ENCODE measurements at regions not wholly inside any gene's neighbourhood (a gene's known extent, or its start where the extent isn't known, plus 50 kb on each side); places are given as distances from the start of the nearest gene placed in this dataset.
"Not testable (repeated sequence)": the region's sequence is repeated elsewhere in the genome, so short reads cannot be mapped to it uniquely, and the experiment has no call there.

GRCh38 chr7:87287738-87288341 lies 57.6 kb upstream of the CROT start:
- no peaks in the 10 kb centered on the region for H3K9me3 Mint-ChIP-seq (ENCODE audit: unreplicated experiment)

GRCh38 chr7:87288742-87289141 lies 56.7 kb upstream of the CROT start:
- H3K4me1 ChIP-seq; DNase-seq; H3K4me1 Mint-ChIP-seq (ENCODE audit: low read depth, unreplicated experiment); H3K36me3 Mint-ChIP-seq (ENCODE audit: insufficient read depth, unreplicated experiment); H3K9me3 Mint-ChIP-seq (ENCODE audit: unreplicated experiment); H3K4me3 ChIP-seq (ENCODE audit: low read depth, low read length); H3K4me3 Mint-ChIP-seq (ENCODE audit: unreplicated experiment); intact Hi-C loops (cut with micrococcal nuclease; ENCODE audit: unreplicated experiment); POLR2A ChIA-PET; H3K27me3 ChIP-seq (replicated peaks; ENCODE audit: control insufficient read depth, insufficient read depth, low read length); H3K27me3 Mint-ChIP-seq (ENCODE audit: insufficient read depth, unreplicated experiment); H3K9me3 ChIP-seq; BruUV-seq (replicated peaks); H3K36me3 ChIP-seq (ENCODE audit: control insufficient read depth, insufficient read depth, low read length); CTCF ChIA-PET; H3K27ac Mint-ChIP-seq (ENCODE audit: unreplicated experiment): not testable (repeated sequence)

More at GRCh38 chr7:87287738-87288341, 57.6 kb upstream of the CROT start:
- Histone ChIP-seq H3K9me3 (no peaks in the 10 kb centered on the region), H3K36me3 (ENCODE audit: control insufficient read depth, insufficient read depth, low read length) (no peaks in the 10 kb centered on the region), H3K4me1 (no peaks in the 10 kb centered on the region), H3K27me3 (replicated peaks; ENCODE audit: control insufficient read depth, insufficient read depth, low read length) (no peaks in the 10 kb centered on the region), H3K4me3 (ENCODE audit: low read depth, low read length) (no peak overlapping the region)
- H3K4me3 Mint-ChIP-seq (ENCODE audit: unreplicated experiment) = no peak overlapping the region
- intact Hi-C loops (cut with micrococcal nuclease; ENCODE audit: unreplicated experiment) = no loop called here
- TF ChIP-seq CTCF (IDR thresholded peaks at IDR 0.05; ENCODE audit: insufficient read depth in 1 of 2, low read depth in 1 of 2, low read length in 1 of 2, severe bottlenecking in 1 of 2, unreplicated experiment in 1 of 2) = no peak
- no peak for DNase-seq
- no peaks in the 10 kb centered on the region for H3K36me3 Mint-ChIP-seq (ENCODE audit: insufficient read depth, unreplicated experiment)
- BruUV-seq (replicated peaks) = no TSS peak
- POLR2A ChIA-PET = no interaction called here
- no peaks in the 10 kb centered on the region for H3K27me3 Mint-ChIP-seq (ENCODE audit: insufficient read depth, unreplicated experiment)
- H3K4me1 Mint-ChIP-seq (ENCODE audit: low read depth, unreplicated experiment) = no peaks in the 10 kb centered on the region
- H3K27ac Mint-ChIP-seq (ENCODE audit: unreplicated experiment) = no peak overlapping the region
- CTCF ChIA-PET = interaction anchor here (0.6 kb wide), 1 partner anchor 135 kb away, joined by 3 read pairs; the partner anchor contains the start of gene DMTF1

- H3K4me3 ChIP-seq (ENCODE audit: low read depth, low read length); H3K4me1 Mint-ChIP-seq (ENCODE audit: low read depth, unreplicated experiment); H3K27me3 Mint-ChIP-seq (ENCODE audit: insufficient read depth, unreplicated experiment); BruUV-seq (replicated peaks); H3K36me3 Mint-ChIP-seq (ENCODE audit: insufficient read depth, unreplicated experiment); H3K27ac Mint-ChIP-seq (ENCODE audit: unreplicated experiment); H3K4me1 ChIP-seq; DNase-seq; H3K27me3 ChIP-seq (replicated peaks; ENCODE audit: control insufficient read depth, insufficient read depth, low read length); H3K4me3 Mint-ChIP-seq (ENCODE audit: unreplicated experiment); POLR2A ChIA-PET; CTCF ChIA-PET; intact Hi-C loops (cut with micrococcal nuclease; ENCODE audit: unreplicated experiment); H3K9me3 ChIP-seq; H3K36me3 ChIP-seq (ENCODE audit: control insufficient read depth, insufficient read depth, low read length): not testable (repeated sequence)
- peaks cover 33% of the 10 kb centered on the region for H3K9me3 Mint-ChIP-seq (ENCODE audit: unreplicated experiment)
Observed at GRCh38 chr7:87295565-87295964, 49.9 kb upstream of the CROT start.

All from Caco-2 (cell line).